Loucy (cell line): ENCODE measurements at regions not wholly inside any gene's neighbourhood (a gene's known extent, or its start where the extent isn't known, plus 50 kb on each side); places are given as distances from the start of the nearest gene placed in this dataset.
"Not testable (repeated sequence)": the region's sequence is repeated elsewhere in the genome, so short reads cannot be mapped to it uniquely, and the experiment has no call there.

Experiments used
- H2AFZ ChIP-seq: fragments of 200-600 bp; sonication (generic); 2 replicates; pipeline ENCODE4 v1.6.0; 2016; ENCODE audit warnings: antibody characterized with exemption, mild to moderate bottlenecking, low read length, moderate library complexity
- H3F3A ChIP-seq: fragments of 200-600 bp; 2 replicates; pipeline ENCODE4 v1.6.0; 2016; ENCODE audit warnings: antibody characterized with exemption, low read depth, mild to moderate bottlenecking
- H3K27me3 ChIP-seq: fragments of 200-600 bp; sonication (generic); 2 replicates; pipeline ENCODE4 v1.6.1; 2014; ENCODE audit warnings: low read length, mild to moderate bottlenecking; ENCODE audit not compliant: insufficient read depth, poor library complexity, severe bottlenecking
- H3K36me3 ChIP-seq: fragments of 200-600 bp; sonication (generic); 2 replicates; pipeline ENCODE4 v1.6.1; 2016; ENCODE audit warnings: low read length; ENCODE audit not compliant: insufficient read depth
- H3K4me1 ChIP-seq: fragments of 200-600 bp; sonication (generic); 2 replicates; pipeline ENCODE4 v1.5.1; 2014; ENCODE audit warnings: low read length, mild to moderate bottlenecking; ENCODE audit not compliant: insufficient read depth, poor library complexity, severe bottlenecking
- H3K4me2 ChIP-seq: fragments of 200-600 bp; sonication (generic); 2 replicates; pipeline ENCODE4 v1.6.0; 2014; ENCODE audit warnings: antibody characterized with exemption, low read length, low read depth, mild to moderate bottlenecking; ENCODE audit not compliant: poor library complexity, severe bottlenecking
- H3K4me3 ChIP-seq: fragments of 200-600 bp; sonication (generic); 2 replicates; pipeline ENCODE4 v1.5.1; 2014; ENCODE audit warnings: low read length, mild to moderate bottlenecking, mixed read lengths; ENCODE audit not compliant: poor library complexity, severe bottlenecking
- H3K79me2 ChIP-seq: fragments of 200-600 bp; sonication (generic); 2 replicates; pipeline ENCODE4 v1.6.1; 2014; ENCODE audit warnings: low read length; ENCODE audit not compliant: insufficient read depth
- H3K9ac ChIP-seq: fragments of 200-600 bp; sonication (generic); 2 replicates; pipeline ENCODE4 v1.6.0; 2014; ENCODE audit warnings: mild to moderate bottlenecking, low read depth, low read length, moderate library complexity; ENCODE audit not compliant: poor library complexity, severe bottlenecking
- H3K9me2 ChIP-seq: fragments of 200-600 bp; sonication (generic); replicated peaks from 2 replicates; pipeline ENCODE4 v1.6.1; 2016; ENCODE audit warnings: low read depth, low read length, mixed read lengths
- H3K9me3 ChIP-seq: fragments of 200-600 bp; sonication (generic); 2 replicates; pipeline ENCODE4 v1.6.1; 2014; ENCODE audit warnings: mild to moderate bottlenecking, antibody characterized with exemption, low read length, low read depth; ENCODE audit not compliant: insufficient read depth
- H4K20me1 ChIP-seq: fragments of 200-600 bp; sonication (generic); 2 replicates; pipeline ENCODE4 v1.6.0; 2014; ENCODE audit warnings: antibody characterized with exemption, low read length, mild to moderate bottlenecking; ENCODE audit not compliant: insufficient read depth, poor library complexity, severe bottlenecking
- EZH2phosphoT487 ChIP-seq: fragments of 200-600 bp; IDR thresholded peaks from 2 replicates; pipeline ENCODE4 v1.6.1; 2018; ENCODE audit warnings: antibody characterized with exemption, mild to moderate bottlenecking, moderate library complexity, borderline replicate concordance
- TF ChIP-seq, protein P1 (sequence below): fragments of 200-600 bp; sonication (generic); conservative IDR thresholded peaks from 2 replicates; pipeline ENCODE4 v1.5.1; 2014; ENCODE audit warnings: mild to moderate bottlenecking, antibody characterized with exemption, low read length

DNA sequence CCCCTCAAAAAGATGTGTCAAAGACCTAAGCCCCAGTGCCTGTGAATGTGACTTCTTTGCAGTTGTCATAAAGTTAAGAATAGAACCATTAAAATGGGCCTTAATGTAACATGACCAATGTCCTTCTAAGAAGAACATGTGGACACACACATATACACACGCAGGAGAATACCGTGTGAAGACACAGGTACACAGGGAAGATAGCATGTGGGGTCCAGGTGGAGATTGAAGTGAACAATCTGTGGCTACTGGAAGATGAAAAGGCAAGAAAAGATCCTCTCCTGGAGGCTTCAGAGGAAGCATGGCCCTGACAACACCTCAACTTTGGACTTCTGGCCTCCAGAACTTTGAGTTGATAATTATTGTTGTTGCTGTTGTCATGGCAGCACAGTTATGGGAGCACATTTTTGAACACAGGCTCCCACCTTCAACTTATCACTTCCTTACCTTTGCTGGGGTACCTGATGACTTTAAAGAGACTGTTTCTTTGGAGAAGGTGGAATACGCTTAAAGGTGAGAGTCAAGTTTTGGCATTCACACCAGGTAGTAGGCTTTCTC, 123.5 kb upstream of the ADCY2 start:
- H3K36me3 ChIP-seq, result no peaks in the 10 kb centered on the region
- H2AFZ ChIP-seq, result no peak overlapping the region
- no peaks in the 10 kb centered on the region for H3F3A ChIP-seq
- H3K79me2 ChIP-seq, result no peaks in the 10 kb centered on the region
- no peaks in the 10 kb centered on the region for H3K9me2 ChIP-seq
- no peaks in the 10 kb centered on the region for H4K20me1 ChIP-seq
- H3K4me3 ChIP-seq, result no peak overlapping the region
- no peaks in the 10 kb centered on the region for H3K9me3 ChIP-seq
- no peaks in the 10 kb centered on the region for H3K4me1 ChIP-seq
- no peak overlapping the region for H3K9ac ChIP-seq
- no peak for TF ChIP-seq EZH2phosphoT487
- TF ChIP-seq, protein P1, sequence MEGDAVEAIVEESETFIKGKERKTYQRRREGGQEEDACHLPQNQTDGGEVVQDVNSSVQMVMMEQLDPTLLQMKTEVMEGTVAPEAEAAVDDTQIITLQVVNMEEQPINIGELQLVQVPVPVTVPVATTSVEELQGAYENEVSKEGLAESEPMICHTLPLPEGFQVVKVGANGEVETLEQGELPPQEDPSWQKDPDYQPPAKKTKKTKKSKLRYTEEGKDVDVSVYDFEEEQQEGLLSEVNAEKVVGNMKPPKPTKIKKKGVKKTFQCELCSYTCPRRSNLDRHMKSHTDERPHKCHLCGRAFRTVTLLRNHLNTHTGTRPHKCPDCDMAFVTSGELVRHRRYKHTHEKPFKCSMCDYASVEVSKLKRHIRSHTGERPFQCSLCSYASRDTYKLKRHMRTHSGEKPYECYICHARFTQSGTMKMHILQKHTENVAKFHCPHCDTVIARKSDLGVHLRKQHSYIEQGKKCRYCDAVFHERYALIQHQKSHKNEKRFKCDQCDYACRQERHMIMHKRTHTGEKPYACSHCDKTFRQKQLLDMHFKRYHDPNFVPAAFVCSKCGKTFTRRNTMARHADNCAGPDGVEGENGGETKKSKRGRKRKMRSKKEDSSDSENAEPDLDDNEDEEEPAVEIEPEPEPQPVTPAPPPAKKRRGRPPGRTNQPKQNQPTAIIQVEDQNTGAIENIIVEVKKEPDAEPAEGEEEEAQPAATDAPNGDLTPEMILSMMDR, result no peak
- H3K27me3 ChIP-seq, result no peaks in the 10 kb centered on the region
- no peak overlapping the region for H3K4me2 ChIP-seq

DNA sequence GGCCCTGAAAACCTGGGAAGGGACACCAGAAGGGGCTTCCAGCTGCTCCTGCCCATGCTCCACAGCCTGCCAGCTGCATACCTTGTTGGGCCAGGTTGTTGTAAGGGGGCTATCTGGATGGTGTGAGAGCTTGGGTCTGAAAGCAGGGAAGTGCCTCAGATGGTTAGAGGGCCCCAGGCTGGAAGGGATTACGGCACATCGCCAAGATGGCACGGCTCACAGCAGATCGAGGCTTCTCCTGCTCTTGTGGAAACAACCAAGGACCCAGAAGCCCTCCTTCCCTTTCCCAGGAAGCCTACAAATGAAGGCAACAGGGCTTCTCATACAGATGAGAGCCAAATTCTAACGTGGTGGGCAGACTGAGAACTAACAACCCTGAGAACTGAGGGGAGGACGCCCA, 121.7 kb upstream of the ADCY2 start:
- Histone ChIP-seq H3F3A (no peaks in the 10 kb centered on the region), H3K36me3 (no peaks in the 10 kb centered on the region), H3K79me2 (no peaks in the 10 kb centered on the region), H3K9me3 (no peaks in the 10 kb centered on the region), H3K4me1 (no peaks in the 10 kb centered on the region), H2AFZ (no peak overlapping the region), H4K20me1 (no peaks in the 10 kb centered on the region), H3K9ac (no peak overlapping the region), H3K27me3 (no peaks in the 10 kb centered on the region), H3K4me3 (no peak overlapping the region), H3K9me2 (no peaks in the 10 kb centered on the region), H3K4me2 (no peak overlapping the region)
- no peak for TF ChIP-seq EZH2phosphoT487
- TF ChIP-seq, protein P1, result no peak

DNA sequence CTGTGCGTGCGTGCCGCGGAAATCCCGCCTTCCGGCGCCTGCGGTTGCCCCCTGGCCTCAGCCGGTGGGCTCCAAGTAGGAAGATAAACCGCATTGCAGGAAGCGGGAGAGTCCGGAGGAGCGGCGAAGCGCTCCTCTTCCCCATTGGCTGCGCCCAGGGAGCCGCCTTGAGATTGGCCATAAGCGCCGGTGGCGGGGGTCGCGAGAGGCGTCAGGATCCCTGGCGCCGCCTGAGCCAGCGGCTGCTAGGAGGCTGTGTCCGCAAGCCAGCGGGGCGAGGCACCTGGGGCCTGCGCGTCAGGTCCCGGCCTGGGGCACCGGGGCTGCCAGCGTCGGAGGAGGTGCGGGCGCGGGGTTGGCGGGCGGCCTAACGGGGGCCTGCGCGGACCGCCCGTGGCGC, 106.3 kb upstream of the ADCY2 start:
- H3K36me3 ChIP-seq, H3F3A ChIP-seq, H3K4me2 ChIP-seq, H3K9me2 ChIP-seq, H4K20me1 ChIP-seq, H2AFZ ChIP-seq, H3K4me1 ChIP-seq, H3K79me2 ChIP-seq, H3K4me3 ChIP-seq, H3K9ac ChIP-seq, H3K27me3 ChIP-seq, H3K9me3 ChIP-seq: not testable (repeated sequence)

DNA sequence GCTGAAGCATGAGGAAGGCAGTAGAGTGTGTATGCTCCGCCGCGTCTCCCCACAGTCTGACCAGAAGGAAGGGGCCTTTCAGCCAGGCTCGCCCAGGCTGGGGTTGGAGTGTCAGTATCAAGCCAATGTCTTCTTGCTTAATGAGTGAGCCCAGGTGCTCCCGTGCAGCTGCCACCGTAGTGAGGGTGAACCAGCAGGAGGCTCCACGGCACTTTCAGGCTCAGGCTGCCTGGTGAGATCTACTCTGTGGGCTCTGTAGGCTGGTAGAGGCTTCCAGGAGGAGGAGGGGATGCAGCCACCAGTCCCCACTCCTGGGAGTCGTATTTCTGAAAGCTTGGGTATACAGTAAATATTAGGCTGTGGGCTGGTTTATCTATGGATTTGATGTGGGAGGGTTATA, 98.1 kb upstream of the ADCY2 start:
- H3K9me3 ChIP-seq, H4K20me1 ChIP-seq, H3F3A ChIP-seq, H3K4me2 ChIP-seq, H3K9ac ChIP-seq, H2AFZ ChIP-seq, H3K4me3 ChIP-seq, H3K9me2 ChIP-seq, H3K27me3 ChIP-seq, H3K79me2 ChIP-seq, H3K4me1 ChIP-seq, H3K36me3 ChIP-seq: not testable (repeated sequence)

DNA sequence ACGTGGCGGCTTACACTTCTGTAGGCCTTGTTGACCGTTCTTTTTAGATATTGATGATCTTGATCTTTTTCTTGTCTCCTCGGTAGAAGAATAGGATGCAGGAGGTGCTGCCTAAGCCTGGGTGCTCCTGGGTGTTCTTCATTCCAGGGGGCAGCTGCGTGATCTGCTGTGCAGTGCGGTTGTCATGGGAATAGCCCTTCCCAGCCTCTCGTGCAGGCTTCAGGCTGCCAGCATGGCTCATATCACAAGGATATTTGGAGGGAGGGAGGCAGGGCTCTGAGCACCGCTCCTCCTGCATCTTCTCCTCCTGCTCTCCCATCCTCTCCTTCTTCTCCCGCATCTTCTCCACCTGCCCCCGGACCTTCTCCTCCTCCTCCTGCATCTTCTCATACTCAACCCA, 96.2 kb upstream of the ADCY2 start:
- not testable (repeated sequence) for H3K9me2 ChIP-seq, H3F3A ChIP-seq, H3K4me3 ChIP-seq, H3K4me2 ChIP-seq, H4K20me1 ChIP-seq, H3K36me3 ChIP-seq, H3K79me2 ChIP-seq, H2AFZ ChIP-seq, H3K4me1 ChIP-seq, H3K27me3 ChIP-seq, H3K9me3 ChIP-seq, H3K9ac ChIP-seq

DNA sequence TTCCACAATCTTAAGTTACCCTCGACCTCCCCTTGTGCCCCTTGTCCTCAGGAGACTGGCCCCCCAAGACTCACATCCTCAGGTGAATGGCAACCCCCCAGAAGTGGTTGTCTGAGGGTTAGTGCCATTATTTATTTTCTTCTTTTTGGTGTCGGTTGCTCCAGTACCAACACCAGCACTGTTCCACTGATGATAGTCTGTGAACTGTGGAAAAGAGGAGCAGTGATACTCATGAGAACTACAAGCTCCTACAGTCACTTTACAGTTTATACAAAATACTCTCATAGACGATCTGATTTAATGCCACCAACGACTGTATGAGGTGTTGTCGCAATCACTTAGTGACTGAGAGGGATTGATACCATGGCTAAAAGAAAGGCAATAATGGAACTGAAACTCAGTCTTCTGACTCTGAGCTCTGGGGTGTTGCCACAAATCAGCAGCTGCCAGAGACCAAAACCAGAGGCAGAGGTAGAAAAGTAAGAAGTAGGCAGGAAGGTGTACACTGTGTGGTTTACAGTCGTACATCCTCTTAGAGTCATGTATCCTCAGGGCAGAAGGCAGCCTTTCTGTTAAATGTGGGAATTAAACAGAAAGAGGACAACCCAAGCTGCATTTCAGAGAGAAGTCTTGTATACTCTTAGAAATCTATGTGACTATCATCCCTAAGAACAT, 90.8 kb upstream of the ADCY2 start:
- not testable (repeated sequence) for H3K9ac ChIP-seq, H3K79me2 ChIP-seq, H3K4me3 ChIP-seq, H3K36me3 ChIP-seq, H3K9me2 ChIP-seq, H3K4me2 ChIP-seq, H3K4me1 ChIP-seq, H4K20me1 ChIP-seq, H3K27me3 ChIP-seq, H3K9me3 ChIP-seq, H2AFZ ChIP-seq, H3F3A ChIP-seq
